Fibroblast of skin of right biceps (primary cell): ENCODE measurements at regions not wholly inside any gene's neighbourhood (a gene's known extent, or its start where the extent isn't known, plus 50 kb on each side); places are given as distances from the start of the nearest gene placed in this dataset.
"Not testable (repeated sequence)": the region's sequence is repeated elsewhere in the genome, so short reads cannot be mapped to it uniquely, and the experiment has no call there.

Experiments
- DNase-seq: peaks from one replicate; pipeline ENCODE4 v3.0.0-alpha.2; 2013

DNA sequence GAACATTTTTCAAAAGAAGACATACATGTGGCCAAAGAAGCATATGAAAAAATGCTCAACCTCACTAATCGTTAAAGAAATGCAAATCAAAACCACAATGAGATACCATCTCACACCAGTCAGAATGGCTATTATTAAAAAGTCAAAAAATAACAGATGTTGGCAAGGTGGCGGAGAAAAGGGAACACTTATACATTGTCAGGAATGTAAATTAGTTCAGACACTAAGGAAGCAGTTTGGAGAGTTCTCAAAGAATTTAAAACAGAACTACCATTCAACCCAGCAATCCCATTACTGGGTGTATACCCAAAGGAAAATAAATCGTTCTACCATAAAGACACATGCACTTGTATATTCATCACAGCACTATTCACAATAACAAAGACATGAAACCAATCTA is 106.9 kb downstream of the APTX start:
- not testable (repeated sequence) for DNase-seq

DNA sequence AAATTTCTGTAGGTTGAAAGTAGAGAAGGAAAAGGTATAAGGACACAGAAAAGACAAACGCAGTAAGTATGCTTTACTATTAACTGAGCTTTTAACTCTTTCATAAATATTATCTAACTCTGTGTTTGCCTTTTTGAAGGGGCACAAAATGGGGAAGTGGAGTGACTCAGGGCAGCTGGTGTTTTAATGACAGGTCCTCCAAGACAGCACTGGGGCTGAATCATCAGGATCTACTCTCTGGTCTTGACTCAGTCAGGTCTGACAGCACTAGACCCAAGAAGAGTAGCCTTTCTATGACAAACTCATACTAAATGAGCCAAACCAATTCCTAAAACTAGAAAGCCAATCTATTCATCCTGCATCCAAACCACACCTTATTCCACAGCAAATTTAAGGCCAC is 102.2 kb downstream of the APTX start:
- DNase-seq, result peak; percentile 15

DNA sequence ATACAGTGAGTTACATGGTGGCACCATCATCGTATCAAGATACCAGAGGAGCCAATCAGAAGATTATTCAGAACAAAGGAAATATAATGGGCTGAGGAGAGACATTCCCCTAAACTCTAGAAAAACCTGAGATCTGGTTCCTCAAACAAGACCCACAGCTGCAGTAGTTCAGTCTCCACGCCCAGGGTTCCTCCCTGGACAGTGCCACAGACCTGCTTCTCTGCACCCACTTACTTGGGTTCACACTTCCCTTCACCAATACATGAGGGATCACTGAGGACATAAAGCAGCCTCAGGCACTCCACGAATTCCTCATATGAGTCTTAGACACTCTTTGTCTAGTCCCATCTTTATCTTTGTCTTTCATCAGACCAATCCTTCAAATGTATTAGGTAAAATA is 101.7 kb downstream of the APTX start:
- DNase-seq, result no peak

DNA sequence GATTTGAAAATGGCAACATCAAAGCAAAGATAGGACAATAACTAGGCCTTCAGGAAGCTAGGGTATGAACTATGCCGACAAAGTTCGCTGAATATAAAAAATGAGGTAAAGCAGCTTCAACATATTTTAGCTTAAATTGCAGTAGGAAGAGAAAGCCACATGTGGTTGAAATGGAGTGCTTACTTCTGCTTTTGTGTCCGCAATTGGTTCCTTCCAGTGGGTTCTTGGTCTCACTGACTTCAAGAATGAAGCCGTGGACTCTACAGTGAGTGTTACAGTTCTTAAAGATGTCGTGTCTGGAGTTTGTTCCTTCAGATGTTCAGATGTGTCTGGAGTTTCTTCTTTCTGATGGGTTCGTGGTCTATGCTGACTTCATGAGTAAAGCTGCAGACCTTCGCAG is 95.2 kb downstream of the APTX start:
- DNase-seq, result no peak

DNA sequence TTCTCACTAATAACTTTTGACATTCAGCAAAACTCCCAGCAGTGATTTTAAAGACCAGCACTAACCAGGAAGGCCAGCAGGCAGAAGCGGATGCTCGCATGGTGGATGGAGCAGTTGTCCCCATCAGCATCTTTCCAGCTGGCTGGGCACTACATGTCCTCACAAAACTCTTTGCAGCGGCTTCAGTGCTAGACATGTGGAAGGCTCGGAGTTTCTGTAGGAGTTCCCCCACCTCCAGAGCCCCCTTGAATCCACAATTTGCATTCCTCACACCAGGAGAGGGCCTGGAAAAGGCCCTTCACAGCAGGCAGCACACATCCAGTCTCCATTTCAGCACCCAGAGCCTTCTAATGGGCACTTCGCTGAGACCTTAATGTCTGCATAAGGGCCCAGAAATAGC is 85.6 kb downstream of the APTX start:
- DNase-seq, result no peak

DNA sequence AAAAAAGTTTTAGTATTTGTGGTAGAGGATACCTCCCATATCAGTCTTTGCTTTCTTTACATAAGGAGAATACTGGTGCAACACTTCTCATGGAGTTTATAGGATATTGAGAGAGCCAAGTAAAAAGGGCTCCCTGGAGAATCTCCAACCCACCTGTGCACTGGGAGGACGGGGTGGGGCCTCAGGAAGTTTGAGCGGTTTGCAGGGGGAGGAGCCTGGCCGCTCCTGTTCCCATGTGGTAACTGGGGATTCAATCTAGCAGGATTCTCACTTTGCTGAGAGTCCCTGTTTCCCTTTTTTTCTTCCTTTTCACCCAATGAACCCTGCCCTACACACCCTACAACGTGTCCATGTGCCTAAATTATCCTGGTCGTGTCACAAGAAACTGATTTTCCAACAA is 82.8 kb downstream of the APTX start:
- no peak for DNase-seq
